Fibroblast of pulmonary artery (primary cell): ENCODE measurements at regions not wholly inside any gene's neighbourhood (a gene's known extent, or its start where the extent isn't known, plus 50 kb on each side); places are given as distances from the start of the nearest gene placed in this dataset.

Source experiments
- DNase-seq: peaks from one replicate; pipeline ENCODE4 v3.0.0-alpha.2; 2010; ENCODE audit warnings: low read depth
- H3K4me3 ChIP-seq: replicated peaks from 2 replicates; pipeline ENCODE4 v1.5.1; 2011; ENCODE audit warnings: low read depth, mild to moderate bottlenecking, control low read depth, low read length, moderate library complexity
- CTCF ChIP-seq: IDR thresholded peaks from 2 replicates; pipeline ENCODE4 v1.5.1; 2011; ENCODE audit warnings: mild to moderate bottlenecking, control low read depth, low read length, inconsistent platforms; ENCODE audit errors: missing control alignments

GRCh38 chr9:111233963-111234362 lies 96.1 kb downstream of the OR2K2 start:
- no peak for TF ChIP-seq CTCF
- H3K4me3 ChIP-seq = no peak overlapping the region
- no peak for DNase-seq

- TF ChIP-seq CTCF = no peak
- no peak for DNase-seq
- no peak overlapping the region for H3K4me3 ChIP-seq
These were observed 96.8 kb downstream of the OR2K2 start for GRCh38 chr9:111232997-111233790.

- TF ChIP-seq CTCF = no peak
- H3K4me3 ChIP-seq = no peak overlapping the region
- no peak for DNase-seq
These were observed 98.0 kb downstream of the OR2K2 start for GRCh38 chr9:111231801-111232580.

- no peak overlapping the region for H3K4me3 ChIP-seq
- no peak for TF ChIP-seq CTCF
- DNase-seq = no peak
These were observed 107.3 kb downstream of the OR2K2 start for GRCh38 chr9:111222757-111223156.

- no peak overlapping the region for H3K4me3 ChIP-seq
- no peak for DNase-seq
- no peak for TF ChIP-seq CTCF
These were observed 117.2 kb downstream of the OR2K2 start for GRCh38 chr9:111212874-111213273.

GRCh38 chr9:111198936-111199335 lies 131.1 kb downstream of the OR2K2 start:
- TF ChIP-seq CTCF = no peak
- no peak for DNase-seq
- no peak overlapping the region for H3K4me3 ChIP-seq

GRCh38 chr9:111197256-111197655 lies 132.8 kb downstream of the OR2K2 start:
- DNase-seq = no peak
- no peak for TF ChIP-seq CTCF
- H3K4me3 ChIP-seq = no peak overlapping the region
